Medulla oblongata (tissue), 1 donor: ENCODE measurements at regions not wholly inside any gene's neighbourhood (a gene's known extent, or its start where the extent isn't known, plus 50 kb on each side); places are given as distances from the start of the nearest gene placed in this dataset.
"Not testable (repeated sequence)": the region's sequence is repeated elsewhere in the genome, so short reads cannot be mapped to it uniquely, and the experiment has no call there.

Experiments
- DNase-seq: peaks from one replicate; pipeline ENCODE4 v3.0.0-alpha.2; 2015; ENCODE audit errors: extremely low spot score

GRCh38 chr4:83780053-83780733, 244.3 kb downstream of the GPAT3 start:
- DNase-seq: no peak

DNA sequence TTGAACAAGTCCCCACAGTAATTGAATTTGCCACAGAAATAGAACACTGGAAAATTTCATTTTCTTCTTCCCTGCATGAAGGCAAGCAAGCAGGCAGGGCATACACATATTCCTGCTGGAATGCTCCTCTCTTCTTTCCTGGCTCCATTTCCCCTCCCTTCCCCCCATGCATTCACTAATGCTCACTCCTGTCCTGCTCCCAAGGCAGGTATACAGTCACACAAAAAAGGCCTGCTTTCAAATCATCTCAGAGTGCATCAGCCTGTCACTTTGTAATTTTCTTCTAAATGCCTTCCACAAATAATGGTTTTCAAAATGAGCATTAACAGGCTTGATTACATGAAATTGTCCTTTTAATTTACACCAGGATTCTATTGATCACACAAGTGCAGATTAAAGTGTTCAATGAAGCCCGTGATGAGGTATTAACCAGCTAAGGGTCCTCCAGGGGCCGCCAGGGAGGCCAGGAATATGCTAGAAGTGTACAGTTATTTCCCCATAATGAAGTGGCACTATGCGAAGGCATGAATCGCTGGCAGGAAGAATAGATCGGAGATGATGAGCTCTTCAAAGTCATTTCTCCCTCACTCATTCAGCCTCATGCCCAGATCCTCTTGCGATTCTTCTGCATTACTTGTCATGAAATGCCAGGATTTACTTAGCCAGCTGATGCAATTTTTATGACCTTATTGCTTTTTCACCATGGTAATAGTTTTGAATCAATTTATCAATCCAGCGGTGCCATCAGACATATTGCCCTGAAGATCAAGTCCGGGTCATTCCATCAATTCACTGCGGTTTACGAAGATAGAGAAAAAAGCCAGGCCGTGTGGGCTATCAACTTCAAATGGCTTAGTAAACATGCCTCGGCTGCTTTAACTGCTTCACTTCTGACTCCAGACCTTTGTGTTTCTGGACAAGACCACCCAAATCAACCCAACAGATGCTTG, 243.5 kb downstream of the GPAT3 start:
- DNase-seq: no peak

- DNase-seq: no peak
These were observed 236.8 kb downstream of the GPAT3 start for GRCh38 chr4:83772685-83773084.

- peak; percentile 66 for DNase-seq
These were observed 235.3 kb downstream of the GPAT3 start for GRCh38 chr4:83771113-83771705.

- DNase-seq: no peak
These were observed 232.2 kb downstream of the GPAT3 start for GRCh38 chr4:83768146-83768545.

DNA sequence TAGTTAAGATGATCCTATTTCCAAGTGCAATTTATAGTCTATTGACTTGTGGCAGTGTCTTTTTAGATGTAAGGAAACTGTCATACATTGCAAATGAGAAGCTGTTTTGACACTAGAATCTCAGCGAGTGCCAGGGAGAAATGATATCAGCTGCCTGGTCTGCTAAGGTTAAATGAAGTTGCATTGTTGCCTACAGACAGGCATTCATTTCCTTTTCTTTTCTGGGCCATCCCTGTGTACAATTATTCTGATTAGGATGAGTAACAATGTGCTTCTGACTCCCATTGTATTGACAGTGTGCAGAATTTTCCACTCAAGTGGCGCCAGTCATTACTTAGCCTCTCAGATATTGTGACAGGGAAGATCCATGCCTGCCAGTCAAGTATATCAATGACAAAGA, 231.2 kb downstream of the GPAT3 start:
- no peak for DNase-seq

GRCh38 chr4:83759611-83760010, 223.7 kb downstream of the GPAT3 start:
- no peak for DNase-seq

- no peak for DNase-seq
These were observed 222.4 kb downstream of the GPAT3 start for GRCh38 chr4:83758285-83758684.

GRCh38 chr4:83757121-83757621, 221.3 kb downstream of the GPAT3 start:
- no peak for DNase-seq

GRCh38 chr4:83753260-83753659, 217.4 kb downstream of the GPAT3 start:
- no peak for DNase-seq

- DNase-seq: no peak
These were observed 215.5 kb downstream of the GPAT3 start for GRCh38 chr4:83751336-83751949.

GRCh38 chr4:83748711-83749110, 212.8 kb downstream of the GPAT3 start:
- no peak for DNase-seq

DNA sequence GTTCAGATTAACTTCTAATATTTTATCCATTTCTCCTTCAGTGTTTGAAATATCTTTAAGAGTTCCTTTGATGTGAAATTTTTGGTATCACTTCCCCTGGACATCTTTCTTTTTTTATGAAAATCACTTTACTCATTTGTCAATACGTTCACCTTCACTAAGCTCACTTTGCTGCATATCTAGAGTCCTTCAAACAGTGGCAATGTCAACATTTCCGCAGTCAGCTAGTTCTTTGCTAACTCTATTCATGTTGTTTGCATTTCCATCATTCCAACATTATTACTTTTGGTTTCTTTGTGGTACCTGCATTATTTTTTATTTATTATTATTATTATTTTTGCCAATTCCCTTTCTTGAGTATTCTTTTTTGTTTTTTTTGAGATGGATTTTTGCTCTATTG, 203.0 kb downstream of the GPAT3 start:
- no peak for DNase-seq

- DNase-seq: no peak
These were observed 198.7 kb downstream of the GPAT3 start for GRCh38 chr4:83734576-83734975.

DNA sequence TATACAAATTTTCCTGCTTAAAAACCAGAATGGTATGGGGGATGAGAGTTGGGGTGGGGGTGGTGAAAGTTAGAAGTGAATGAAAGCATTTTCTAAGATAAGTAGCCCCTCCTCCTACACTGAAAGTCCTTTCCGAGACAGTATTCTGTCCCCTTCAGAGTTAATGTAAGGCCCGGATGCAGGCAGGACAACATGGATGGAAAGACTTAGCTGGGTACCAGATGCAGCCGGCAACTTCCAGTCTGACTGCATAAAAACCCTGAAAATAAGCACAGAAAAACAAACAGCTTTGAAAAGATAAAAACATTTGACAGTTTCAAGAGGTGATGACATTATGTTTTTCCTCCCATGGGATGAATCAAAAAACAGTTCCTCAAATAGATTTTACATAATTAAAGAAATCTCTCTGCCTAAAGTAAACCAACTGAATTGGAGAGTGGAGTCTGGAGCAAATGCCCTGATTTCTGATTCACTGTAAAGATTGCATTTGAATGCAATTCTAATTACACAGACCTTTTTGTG, 196.3 kb downstream of the GPAT3 start:
- DNase-seq: no peak

DNA sequence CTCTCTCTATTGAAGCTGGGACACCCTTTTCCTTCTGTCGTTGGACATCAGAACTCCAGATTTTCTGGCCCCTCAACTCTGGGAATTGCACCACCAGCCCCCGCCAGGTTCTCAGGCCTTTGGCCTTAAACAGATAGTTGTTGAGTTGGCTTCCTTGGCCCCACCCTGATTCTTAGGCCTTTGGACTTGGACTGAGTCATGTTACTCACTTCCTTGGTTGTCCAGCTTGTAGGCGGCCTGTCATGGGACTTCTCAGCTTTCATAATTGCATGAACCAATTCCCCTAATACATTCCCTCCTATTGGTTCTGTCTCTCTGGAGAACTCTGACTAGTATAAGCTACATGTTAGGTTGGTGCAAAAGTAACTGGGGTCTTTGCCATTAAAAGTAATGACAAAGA, 195.7 kb downstream of the GPAT3 start:
- DNase-seq: no peak

- DNase-seq: not testable (repeated sequence)
These were observed 195.1 kb downstream of the GPAT3 start for GRCh38 chr4:83730958-83731357.

GRCh38 chr4:83728191-83728590, 192.3 kb downstream of the GPAT3 start:
- DNase-seq: no peak

DNA sequence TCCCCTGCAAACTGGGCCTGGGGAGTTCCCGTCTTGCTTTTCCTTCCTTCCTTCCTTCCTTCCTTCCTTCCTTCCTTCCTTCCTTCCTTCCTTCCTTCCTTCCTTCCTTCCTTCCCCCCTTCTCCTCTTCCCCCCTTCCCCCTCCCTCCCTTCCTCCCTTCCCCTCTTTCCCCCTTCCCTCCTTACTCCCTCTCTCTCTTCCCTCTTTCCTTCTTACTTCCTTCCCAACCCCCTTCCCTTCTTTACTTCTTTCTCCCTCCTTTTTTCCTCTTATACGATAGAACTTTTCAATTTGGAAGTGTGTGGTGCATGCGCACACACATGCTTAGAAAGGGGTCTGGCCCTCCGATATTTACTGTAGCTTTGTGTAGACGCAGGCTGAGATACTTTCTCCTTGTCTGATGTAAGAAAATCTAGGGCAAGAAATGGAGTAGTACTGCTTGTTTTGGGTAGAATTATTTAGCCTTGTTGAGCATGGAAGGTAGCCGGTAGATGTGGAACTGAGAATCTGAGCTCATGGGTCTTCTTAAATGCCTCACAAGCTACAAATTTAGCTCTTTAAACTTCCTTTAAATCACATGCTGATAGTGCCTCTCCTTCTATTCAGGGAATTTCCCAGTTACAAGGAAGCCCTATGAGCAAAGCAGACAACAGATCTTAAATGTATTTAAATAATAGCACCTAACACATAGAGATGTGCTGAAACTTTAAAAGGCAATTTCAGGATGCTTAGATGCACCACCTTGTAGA, 189.6 kb downstream of the GPAT3 start:
- DNase-seq: peak; percentile 49

DNA sequence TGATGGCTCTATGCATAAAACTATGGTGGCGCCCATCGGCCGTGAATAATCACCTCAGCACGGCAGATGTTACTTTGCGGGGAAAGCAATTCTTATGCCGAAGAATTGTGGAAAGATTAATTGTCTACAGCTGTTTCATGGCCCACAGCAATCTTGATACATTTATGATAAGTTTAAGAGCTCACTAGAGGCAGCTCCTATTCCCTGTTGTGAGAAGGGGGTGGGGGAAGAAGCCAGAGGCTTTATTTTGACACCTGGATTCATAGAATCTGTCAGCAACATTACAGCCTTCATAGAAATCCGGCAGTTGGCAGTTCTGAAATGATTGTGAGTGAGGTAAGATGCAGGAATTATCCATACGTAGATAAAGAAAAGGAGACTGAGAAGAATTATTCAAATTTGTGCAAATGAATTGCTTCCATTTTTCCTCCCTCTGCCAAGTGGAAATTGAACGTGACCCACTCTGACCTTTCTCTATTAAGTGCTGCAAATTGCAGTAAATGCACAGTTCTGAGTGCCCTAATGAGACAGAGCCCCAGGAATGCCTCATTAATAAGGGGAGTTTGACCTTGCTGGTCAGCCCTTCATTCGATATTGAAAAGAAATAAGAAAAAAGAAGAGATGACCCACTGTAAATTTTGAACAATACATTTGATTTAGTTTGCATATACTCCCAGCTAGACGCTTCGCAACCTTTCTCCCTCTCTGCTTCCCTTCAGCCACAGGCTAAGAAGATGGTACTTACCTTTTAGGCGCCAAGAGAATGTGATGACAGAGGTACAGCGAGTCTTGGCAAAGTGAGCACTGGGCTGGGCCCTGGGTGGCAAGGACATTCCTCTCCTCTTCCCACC, 188.8 kb downstream of the GPAT3 start:
- no peak for DNase-seq
